ENCODE measurements at regions not wholly inside any gene's neighbourhood (a gene's known extent, or its start where the extent isn't known, plus 50 kb on each side); places are given as distances from the start of the nearest gene placed in this dataset.

- DNase-seq = no peak
Measured at GRCh38 chr3:96734273-96735009, 80.0 kb upstream of the EPHA6 start.

GRCh38 chr3:96748139-96748538 lies 66.3 kb upstream of the EPHA6 start:
- no peak for DNase-seq

DNA sequence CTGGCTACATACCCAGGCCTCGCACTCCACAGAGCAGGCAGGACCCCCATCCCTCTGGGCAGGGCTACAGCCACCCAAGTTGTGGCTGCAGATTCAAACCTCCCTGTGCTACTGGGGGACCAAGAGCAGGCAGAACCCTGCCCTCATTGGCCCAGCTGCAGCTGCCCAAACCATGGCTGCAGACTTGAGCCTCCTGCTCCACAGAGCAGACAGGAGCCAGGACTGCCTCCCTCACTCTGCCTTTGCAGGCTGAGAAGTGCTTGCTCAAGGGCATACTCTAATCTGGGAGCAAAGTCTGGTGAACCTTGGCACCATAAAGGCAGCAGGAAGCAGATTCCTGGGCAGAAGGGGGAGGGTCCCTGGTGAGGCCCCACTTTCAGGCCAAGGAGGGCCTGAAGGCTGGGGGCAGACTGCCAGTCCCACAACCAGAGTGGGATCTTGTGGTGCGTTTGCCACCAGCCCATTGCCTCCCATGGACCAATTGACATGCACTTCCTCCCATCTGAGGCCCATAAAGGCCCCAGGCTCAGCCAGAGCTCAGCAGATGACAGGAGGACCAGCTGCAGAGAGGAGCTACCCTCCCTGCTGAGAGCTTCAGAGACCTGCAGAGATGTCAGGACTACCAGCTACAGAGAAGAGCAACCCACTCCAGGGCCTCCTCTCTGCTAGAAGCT lies 64.2 kb upstream of the EPHA6 start:
- DNase-seq = no peak

DNA sequence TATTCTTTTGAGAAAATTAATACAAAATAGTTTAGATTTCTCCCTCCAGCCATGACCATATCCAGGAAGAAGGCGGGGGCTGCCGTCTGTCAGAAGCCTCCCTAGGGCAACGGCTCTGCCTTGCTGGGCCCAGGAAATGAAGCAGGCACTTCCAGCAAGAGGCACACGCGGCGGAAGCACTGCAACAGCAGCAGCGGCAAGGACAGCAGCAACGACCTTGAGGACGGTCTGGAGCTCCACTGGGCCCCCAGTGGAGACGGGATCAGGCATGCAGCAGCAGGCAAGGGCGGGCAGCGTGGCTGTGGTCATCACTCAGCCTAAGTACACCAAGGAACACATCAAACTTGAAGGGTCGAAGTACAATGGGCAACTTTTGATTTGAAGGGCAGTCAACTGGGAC lies 61.3 kb upstream of the EPHA6 start:
- DNase-seq = no peak

DNA sequence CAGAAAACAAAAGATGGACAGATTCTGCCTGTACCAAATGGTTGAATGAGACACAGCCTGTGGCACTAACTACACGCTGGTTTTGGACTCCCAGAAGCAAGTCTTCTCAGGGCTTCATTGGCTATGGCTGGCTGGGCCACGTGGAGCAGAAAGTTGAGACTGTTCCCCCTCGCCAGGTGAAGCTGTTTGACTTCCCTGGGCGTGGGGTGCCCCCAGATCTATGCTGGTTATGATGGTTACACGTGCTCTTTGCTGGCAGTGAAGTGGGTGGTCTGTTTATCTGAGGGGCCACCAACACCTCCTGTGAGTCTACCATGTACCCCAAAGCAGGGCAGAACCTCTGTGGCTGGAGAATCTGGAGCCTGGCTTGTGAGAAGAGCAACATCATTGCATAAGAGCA lies 60.3 kb upstream of the EPHA6 start:
- no peak for DNase-seq

- DNase-seq = no peak
Measured at GRCh38 chr3:96755519-96755918, 58.9 kb upstream of the EPHA6 start.

GRCh38 chr3:96756516-96756915 lies 57.9 kb upstream of the EPHA6 start:
- DNase-seq = no peak

- DNase-seq = no peak
Measured at GRCh38 chr3:96760956-96761355, 53.4 kb upstream of the EPHA6 start.

All from NCI-H1092 treated with DMSO at 0.1 percent for 48 hours (cell line).